Mesenchymal stem cell (in vitro differentiated cells and primary cell): ENCODE measurements at regions not wholly inside any gene's neighbourhood (a gene's known extent, or its start where the extent isn't known, plus 50 kb on each side); places are given as distances from the start of the nearest gene placed in this dataset.

Experiments
- DNase-seq: peaks from one replicate; pipeline ENCODE4 v3.0.0-alpha.2; 2013
- H2AFZ ChIP-seq: one replicate; pipeline ENCODE4 v1.6.1; 2013; ENCODE audit warnings: low read depth, mild to moderate bottlenecking, control low read depth, inconsistent platforms, low read length, moderate library complexity
- H2AK5ac ChIP-seq: 2 replicates; pipeline ENCODE4 v1.6.1; 2013; ENCODE audit warnings: low read length, moderate library complexity, mild to moderate bottlenecking, inconsistent platforms; ENCODE audit not compliant: severe bottlenecking
- H2BK120ac ChIP-seq: one replicate; pipeline ENCODE4 v1.6.1; 2013; ENCODE audit warnings: low read depth, mild to moderate bottlenecking, inconsistent platforms, low read length, moderate library complexity
- H2BK12ac ChIP-seq, 2 experiments: one replicate each; pipeline ENCODE4 v1.6.1; 2013; ENCODE audit warnings: inconsistent platforms in 2 of 2, low read length in 2 of 2, mild to moderate bottlenecking in 2 of 2, moderate library complexity in 2 of 2, control low read depth in 1 of 2
- H2BK15ac ChIP-seq: one replicate; pipeline ENCODE4 v1.6.1; 2013; ENCODE audit warnings: mild to moderate bottlenecking, low read depth, inconsistent platforms; ENCODE audit not compliant: poor library complexity, severe bottlenecking
- H2BK5ac ChIP-seq: 2 replicates; pipeline ENCODE4 v1.6.1; 2013; ENCODE audit warnings: low read depth, mild to moderate bottlenecking, low read length, control low read depth, inconsistent platforms; ENCODE audit not compliant: poor library complexity, severe bottlenecking
- H3K14ac ChIP-seq, 2 experiments: one replicate each; pipeline ENCODE4 v1.6.1; 2013; ENCODE audit warnings: inconsistent platforms in 2 of 2, low read length in 2 of 2, control low read depth in 1 of 2, mild to moderate bottlenecking in 1 of 2, moderate library complexity in 1 of 2
- H3K18ac ChIP-seq, 2 experiments: one replicate each; pipeline ENCODE4 v1.6.1; 2013; ENCODE audit warnings: inconsistent platforms in 2 of 2, low read length in 2 of 2, control low read depth in 1 of 2, low read depth in 1 of 2, mild to moderate bottlenecking in 1 of 2
- H3K23ac ChIP-seq, 2 experiments: one replicate each; pipeline ENCODE4 v1.6.1; 2013; ENCODE audit warnings: inconsistent platforms in 2 of 2, low read length in 2 of 2, mild to moderate bottlenecking in 2 of 2, moderate library complexity in 2 of 2, control low read depth in 1 of 2
- H3K27ac ChIP-seq: 2 replicates; pipeline ENCODE4 v1.5.1; 2013; ENCODE audit warnings: mild to moderate bottlenecking, moderate library complexity, low read length, control low read depth, inconsistent platforms; ENCODE audit not compliant: poor library complexity, severe bottlenecking
- H3K27me3 ChIP-seq, 2 experiments: 2 replicates each; pipeline versions ENCODE4 v1.6.1 to v1.7.0; 2013; ENCODE audit warnings: low read length in 2 of 2, mild to moderate bottlenecking in 2 of 2, moderate library complexity in 2 of 2, control low read depth in 1 of 2, inconsistent platforms in 1 of 2; ENCODE audit not compliant: control insufficient read depth in 1 of 2, insufficient read depth in 1 of 2
- H3K36me3 ChIP-seq, 2 experiments: 2 replicates each; pipeline versions ENCODE4 v1.6.1 to v1.7.0; 2013; ENCODE audit warnings: low read length in 2 of 2, control low read depth in 1 of 2, inconsistent platforms in 1 of 2, low read depth in 1 of 2, mild to moderate bottlenecking in 1 of 2; ENCODE audit not compliant: insufficient read depth in 2 of 2, control insufficient read depth in 1 of 2
- H3K4ac ChIP-seq, 2 experiments: one replicate each; pipeline ENCODE4 v1.6.1; 2013; ENCODE audit warnings: inconsistent platforms in 2 of 2, low read length in 2 of 2, mild to moderate bottlenecking in 2 of 2, moderate library complexity in 2 of 2, control low read depth in 1 of 2, low read depth in 1 of 2
- H3K4me1 ChIP-seq: 2 replicates; pipeline ENCODE4 v1.6.1; 2013; ENCODE audit warnings: low read depth, low read length, control low read depth; ENCODE audit not compliant: control insufficient read depth, insufficient read depth
- H3K4me2 ChIP-seq: 2 replicates; pipeline ENCODE4 v1.6.1; 2013; ENCODE audit warnings: low read length, mild to moderate bottlenecking, inconsistent platforms; ENCODE audit not compliant: poor library complexity, severe bottlenecking
- H3K4me3 ChIP-seq, 2 experiments: 2 replicates each; pipeline versions ENCODE4 v1.5.1 to v1.7.0; 2013; ENCODE audit warnings: low read length in 2 of 2, mild to moderate bottlenecking in 2 of 2, control low read depth in 1 of 2, low read depth in 1 of 2; ENCODE audit not compliant: insufficient read depth in 1 of 2
- H3K79me1 ChIP-seq: replicated peaks from 2 replicates; pipeline ENCODE4 v1.6.1; 2013; ENCODE audit warnings: mild to moderate bottlenecking, control low read depth, low read length, inconsistent platforms; ENCODE audit not compliant: poor library complexity, severe bottlenecking
- H3K9ac ChIP-seq: 2 replicates; pipeline ENCODE4 v1.7.0; 2013; ENCODE audit warnings: mild to moderate bottlenecking, low read length, moderate library complexity
- H3K9me3 ChIP-seq: 2 replicates; pipeline ENCODE4 v1.7.0; 2013; ENCODE audit warnings: mild to moderate bottlenecking, low read length; ENCODE audit not compliant: control insufficient read depth
- H4K8ac ChIP-seq: one replicate; pipeline ENCODE4 v1.6.1; 2013; ENCODE audit warnings: inconsistent platforms, mild to moderate bottlenecking, low read length, moderate library complexity
- H4K91ac ChIP-seq: one replicate; pipeline ENCODE4 v1.6.1; 2013; ENCODE audit warnings: mild to moderate bottlenecking, low read length, inconsistent platforms
- WGBS: methylation state at CpG from one replicate; pipeline ENCODE4 v1.1.7; 2013; ENCODE audit warnings: mixed read lengths; 5-methylcytosine and 5-hydroxymethylcytosine counted together

GRCh38 chr2:186319105-186319504, 167.0 kb upstream of the ZC3H15 start:
- H4K91ac ChIP-seq: no peak overlapping the region
- no peaks in the 10 kb centered on the region for H3K4me1 ChIP-seq
- H3K4me2 ChIP-seq: no peak overlapping the region
- H3K14ac ChIP-seq: no peak overlapping the region
- no peak overlapping the region for H2AFZ ChIP-seq
- H3K18ac ChIP-seq: no peak overlapping the region
- no peak overlapping the region for H3K23ac ChIP-seq
- H3K27me3 ChIP-seq: no peaks in the 10 kb centered on the region
- H3K9me3 ChIP-seq: peaks cover 12% of the 10 kb centered on the region
- H2BK15ac ChIP-seq: no peak overlapping the region
- WGBS: no CpG with 5 or more reads among the region's 2 CpGs
- no peak overlapping the region for H3K4ac ChIP-seq
- H3K79me1 ChIP-seq: no peaks in the 10 kb centered on the region
- no peak overlapping the region for H3K9ac ChIP-seq
- H2BK5ac ChIP-seq: no peak overlapping the region
- no peak overlapping the region for H2BK12ac ChIP-seq
- no peak for DNase-seq
- no peak overlapping the region for H3K4me3 ChIP-seq
- H3K27ac ChIP-seq: no peak overlapping the region
- no peak overlapping the region for H2AK5ac ChIP-seq
- H3K36me3 ChIP-seq: no peaks in the 10 kb centered on the region
- H4K8ac ChIP-seq: no peak overlapping the region
- no peak overlapping the region for H2BK120ac ChIP-seq

GRCh38 chr2:186325827-186326535, 160.1 kb upstream of the ZC3H15 start:
- 93% methylated on average over 1 of the region's 2 CpGs for WGBS
- no peaks in the 10 kb centered on the region for H3K79me1 ChIP-seq
- no peaks in the 10 kb centered on the region for H3K4me1 ChIP-seq
- no peak overlapping the region for H3K4ac ChIP-seq
- H3K4me2 ChIP-seq: no peak overlapping the region
- H3K36me3 ChIP-seq: no peaks in the 10 kb centered on the region
- no peak overlapping the region for H2AK5ac ChIP-seq
- no peak overlapping the region for H3K18ac ChIP-seq
- H3K27ac ChIP-seq: no peak overlapping the region
- H4K8ac ChIP-seq: no peak overlapping the region
- no peak overlapping the region for H3K14ac ChIP-seq
- no peak for DNase-seq
- peaks cover 6% of the 10 kb centered on the region for H3K9me3 ChIP-seq
- no peak overlapping the region for H3K9ac ChIP-seq
- H2BK12ac ChIP-seq: no peak overlapping the region
- no peak overlapping the region for H4K91ac ChIP-seq
- no peak overlapping the region for H3K23ac ChIP-seq
- no peak overlapping the region for H2BK120ac ChIP-seq
- no peak overlapping the region for H3K4me3 ChIP-seq
- H3K27me3 ChIP-seq: no peaks in the 10 kb centered on the region
- H2AFZ ChIP-seq: no peak overlapping the region
- no peak overlapping the region for H2BK5ac ChIP-seq
- H2BK15ac ChIP-seq: no peak overlapping the region

- no peak overlapping the region for H3K4me2 ChIP-seq
- H2BK5ac ChIP-seq: no peak overlapping the region
- peaks cover 4% of the 10 kb centered on the region for H3K9me3 ChIP-seq
- H3K14ac ChIP-seq: no peak overlapping the region
- no peaks in the 10 kb centered on the region for H3K4me1 ChIP-seq
- no peak overlapping the region for H3K4me3 ChIP-seq
- H3K27me3 ChIP-seq: no peaks in the 10 kb centered on the region
- no peak overlapping the region for H2BK120ac ChIP-seq
- no peaks in the 10 kb centered on the region for H3K79me1 ChIP-seq
- no peak for DNase-seq
- H2AK5ac ChIP-seq: no peak overlapping the region
- no peak overlapping the region for H3K23ac ChIP-seq
- H3K18ac ChIP-seq: no peak overlapping the region
- H2BK15ac ChIP-seq: no peak overlapping the region
- H3K27ac ChIP-seq: no peak overlapping the region
- no CpG with 5 or more reads among the region's 3 CpGs for WGBS
- H2BK12ac ChIP-seq: no peak overlapping the region
- no peak overlapping the region for H2AFZ ChIP-seq
- no peak overlapping the region for H4K8ac ChIP-seq
- H4K91ac ChIP-seq: no peak overlapping the region
- H3K4ac ChIP-seq: no peak overlapping the region
- H3K36me3 ChIP-seq: no peaks in the 10 kb centered on the region
- H3K9ac ChIP-seq: no peak overlapping the region
Observed at GRCh38 chr2:186327251-186327868, 158.7 kb upstream of the ZC3H15 start.

- no peaks in the 10 kb centered on the region for H3K27me3 ChIP-seq
- no peaks in the 10 kb centered on the region for H3K4me1 ChIP-seq
- H2AFZ ChIP-seq: no peak overlapping the region
- H3K23ac ChIP-seq: no peak overlapping the region
- H2BK120ac ChIP-seq: no peak overlapping the region
- H3K4me2 ChIP-seq: no peak overlapping the region
- DNase-seq: no peak
- H2BK15ac ChIP-seq: no peak overlapping the region
- H3K36me3 ChIP-seq: no peaks in the 10 kb centered on the region
- H3K9me3 ChIP-seq: peaks cover 4% of the 10 kb centered on the region
- no peak overlapping the region for H4K91ac ChIP-seq
- H3K18ac ChIP-seq: no peak overlapping the region
- H2BK12ac ChIP-seq: no peak overlapping the region
- no peak overlapping the region for H3K4ac ChIP-seq
- H2AK5ac ChIP-seq: no peak overlapping the region
- H2BK5ac ChIP-seq: no peak overlapping the region
- no peak overlapping the region for H3K4me3 ChIP-seq
- no peak overlapping the region for H3K14ac ChIP-seq
- H3K9ac ChIP-seq: no peak overlapping the region
- no peak overlapping the region for H3K27ac ChIP-seq
- H3K79me1 ChIP-seq: no peaks in the 10 kb centered on the region
- no peak overlapping the region for H4K8ac ChIP-seq
Observed at GRCh38 chr2:186328838-186329237, 157.2 kb upstream of the ZC3H15 start.
